ENCODE measurements at regions not wholly inside any gene's neighbourhood (a gene's known extent, or its start where the extent isn't known, plus 50 kb on each side); places are given as distances from the start of the nearest gene placed in this dataset.

GRCh38 chr4:170305627-170306026 is 215.9 kb upstream of the AADAT start:
- TF ChIP-seq CTCF (IDR thresholded peaks at IDR 0.05): no peak
- no peak overlapping the region for H3K4me3 Mint-ChIP-seq
- Histone ChIP-seq H3K4me1 (ENCODE audit: control insufficient read depth, insufficient read depth, low read length) (no peaks in the 10 kb centered on the region), H3K4me3 (ENCODE audit: low read length) (no peak overlapping the region), H3K27ac (ENCODE audit: low read length) (no peak overlapping the region), H3K9me3 (ENCODE audit: control insufficient read depth, insufficient read depth, low read length) (no peaks in the 10 kb centered on the region), H3K36me3 (ENCODE audit: control insufficient read depth, insufficient read depth, low read length) (no peaks in the 10 kb centered on the region), H3K27me3 (ENCODE audit: control insufficient read depth, insufficient read depth, low read length) (no peaks in the 10 kb centered on the region)
- WGBS (ENCODE audit: insufficient coverage): 100% methylated on average over 1 of the region's 2 CpGs
- H3K36me3 Mint-ChIP-seq: no peaks in the 10 kb centered on the region
- no peaks in the 10 kb centered on the region for H3K27me3 Mint-ChIP-seq (ENCODE audit: low read depth in 2 of 2)
- peaks cover 2 to 3% of the 10 kb centered on the region in 2 donors for H3K9me3 Mint-ChIP-seq
- H3K4me1 Mint-ChIP-seq: no peaks in the 10 kb centered on the region
- intact Hi-C loops (cut with micrococcal nuclease): no loop called here
- no peak for DNase-seq
- no peak overlapping the region for H3K27ac Mint-ChIP-seq
- ATAC-seq: no peak

- H3K4me3 Mint-ChIP-seq: no peak overlapping the region
- Histone ChIP-seq H3K4me3 (ENCODE audit: low read length) (no peak overlapping the region), H3K4me1 (ENCODE audit: control insufficient read depth, insufficient read depth, low read length) (no peaks in the 10 kb centered on the region), H3K27ac (ENCODE audit: low read length) (no peak overlapping the region), H3K9me3 (ENCODE audit: control insufficient read depth, insufficient read depth, low read length) (no peaks in the 10 kb centered on the region), H3K27me3 (ENCODE audit: control insufficient read depth, insufficient read depth, low read length) (no peaks in the 10 kb centered on the region), H3K36me3 (ENCODE audit: control insufficient read depth, insufficient read depth, low read length) (no peaks in the 10 kb centered on the region)
- TF ChIP-seq CTCF (IDR thresholded peaks at IDR 0.05): no peak
- H3K27ac Mint-ChIP-seq: no peak overlapping the region
- no peak for ATAC-seq
- no peak for DNase-seq
- H3K36me3 Mint-ChIP-seq: no peaks in the 10 kb centered on the region
- no peaks in the 10 kb centered on the region for H3K4me1 Mint-ChIP-seq
- peaks cover 1 to 5% of the 10 kb centered on the region in 2 donors for H3K9me3 Mint-ChIP-seq
- WGBS (ENCODE audit: insufficient coverage): 85% methylated on average over 2 of the region's 2 CpGs
- intact Hi-C loops (cut with micrococcal nuclease): no loop called here
- no peaks in the 10 kb centered on the region for H3K27me3 Mint-ChIP-seq (ENCODE audit: low read depth in 2 of 2)
Observed at GRCh38 chr4:170281027-170281426, 191.3 kb upstream of the AADAT start.

GRCh38 chr4:170278460-170278859 is 188.7 kb upstream of the AADAT start:
- H3K4me1 Mint-ChIP-seq: no peaks in the 10 kb centered on the region
- ATAC-seq: no peak

More at GRCh38 chr4:170278460-170278859, 188.7 kb upstream of the AADAT start:
- intact Hi-C loops (cut with micrococcal nuclease): no loop called here
- no peak for TF ChIP-seq CTCF (IDR thresholded peaks at IDR 0.05)
- Histone ChIP-seq H3K27me3 (ENCODE audit: control insufficient read depth, insufficient read depth, low read length) (no peaks in the 10 kb centered on the region), H3K9me3 (ENCODE audit: control insufficient read depth, insufficient read depth, low read length) (no peaks in the 10 kb centered on the region), H3K4me1 (ENCODE audit: control insufficient read depth, insufficient read depth, low read length) (no peaks in the 10 kb centered on the region), H3K27ac (ENCODE audit: low read length) (no peak overlapping the region), H3K36me3 (ENCODE audit: control insufficient read depth, insufficient read depth, low read length) (no peaks in the 10 kb centered on the region), H3K4me3 (ENCODE audit: low read length) (no peak overlapping the region)
- no peak overlapping the region for H3K4me3 Mint-ChIP-seq
- peaks cover 0 to 5% of the 10 kb centered on the region in 2 donors for H3K9me3 Mint-ChIP-seq
- H3K27me3 Mint-ChIP-seq (ENCODE audit: low read depth in 2 of 2): no peaks in the 10 kb centered on the region
- DNase-seq: no peak
- H3K27ac Mint-ChIP-seq: no peak overlapping the region
- H3K36me3 Mint-ChIP-seq: no peaks in the 10 kb centered on the region
